Endothelial cell of umbilical vein (primary cell): ENCODE measurements at regions not wholly inside any gene's neighbourhood (a gene's known extent, or its start where the extent isn't known, plus 50 kb on each side); places are given as distances from the start of the nearest gene placed in this dataset.

ENCODE experiments used
- BruUV-seq: library from RNA; stranded (reverse); fragments of 400-500 nt; replicated peaks from 2 replicates; lab custom pipeline; 2021; lab: Mats Ljungman, UMichigan
- CTCF ChIA-PET: fragments of 300-600, 350-600 bp; sonication (Branson Sonifier 250); formaldehyde crosslinking; loops from one replicate; lab custom pipeline; 2021; ENCODE audit warnings: antibody characterized with exemption, inconsistent platforms; lab: Charles Lee
- POLR2A ChIA-PET: fragments of 300-600, 350-600 bp; sonication (Branson Sonifier 250); formaldehyde crosslinking; loops from one replicate; lab custom pipeline; 2021; ENCODE audit warnings: antibody characterized with exemption, inconsistent platforms; lab: Charles Lee
- DNase-seq: peaks from one replicate; pipeline ENCODE4 v3.0.0-alpha.2; 2011; ENCODE audit warnings: low read depth, low spot score
- FAIRE-seq: peaks from 2 replicates; lab custom pipeline; 2011; peaks lifted over from hg19 to GRCh38; lab: Jason Lieb, UNC
- H2AFZ ChIP-seq: 2 replicates; pipeline ENCODE4 v1.6.0; 2012; ENCODE audit warnings: low read depth, low read length, control low read depth, inconsistent platforms
- H3K27ac ChIP-seq: 2 replicates; pipeline ENCODE4 v1.5.1; 2011; ENCODE audit warnings: low read depth, mild to moderate bottlenecking, control low read depth, low read length, moderate library complexity; ENCODE audit not compliant: insufficient read depth
- H3K27me3 ChIP-seq, 2 experiments: 2 replicates each; pipeline versions ENCODE4 v1.6.0 to v1.6.1; 2011; ENCODE audit warnings: low read length in 2 of 2, mixed read lengths in 1 of 2; ENCODE audit not compliant: control insufficient read depth in 2 of 2, insufficient read depth in 2 of 2
- H3K36me3 ChIP-seq, 2 experiments: 2 replicates in 1 of 2; 3 replicates in 1 of 2; pipeline ENCODE4 v1.5.1; 2011; ENCODE audit warnings: low read length in 2 of 2, mild to moderate bottlenecking in 1 of 2, moderate library complexity in 1 of 2; ENCODE audit not compliant: control insufficient read depth in 2 of 2, insufficient read depth in 2 of 2; ENCODE audit errors: extremely low read depth in 1 of 2
- H3K4me1 ChIP-seq: 3 replicates; pipeline ENCODE4 v1.5.1; 2011; ENCODE audit warnings: mild to moderate bottlenecking, low read length; ENCODE audit not compliant: control insufficient read depth, insufficient read depth; ENCODE audit errors: extremely low read depth
- H3K4me2 ChIP-seq: 2 replicates; pipeline ENCODE4 v1.6.1; 2011; ENCODE audit warnings: low read length, control low read depth, mixed read lengths; ENCODE audit not compliant: insufficient read depth
- H3K4me3 ChIP-seq, 3 experiments: fragments of 200-600 bp in 1 of 3; sonication (generic), shearing (Covaris generic) in 1 of 3; replicated peaks in 1 of 3; 2 replicates each; pipeline ENCODE4 v1.5.1; 2011 to 2016; ENCODE audit warnings: control low read depth in 3 of 3, low read length in 3 of 3, mild to moderate bottlenecking in 2 of 3, inconsistent platforms in 1 of 3, low read depth in 1 of 3, moderate library complexity in 1 of 3; ENCODE audit not compliant: insufficient read depth in 1 of 3
- H3K79me2 ChIP-seq: 2 replicates; pipeline ENCODE4 v1.6.0; 2012; ENCODE audit warnings: low read length, inconsistent platforms; ENCODE audit not compliant: control insufficient read depth, insufficient read depth
- H3K9ac ChIP-seq: replicated peaks from 2 replicates; pipeline ENCODE3; 2011; ENCODE audit warnings: low read length, control low read depth; ENCODE audit not compliant: insufficient read depth; ENCODE audit errors: extremely low read depth
- H3K9me1 ChIP-seq: replicated peaks from 3 replicates; pipeline ENCODE4 v1.6.0; 2011; ENCODE audit warnings: mild to moderate bottlenecking, low read length; ENCODE audit not compliant: control insufficient read depth, insufficient read depth; ENCODE audit errors: extremely low read depth
- H3K9me3 ChIP-seq: replicated peaks from 2 replicates; pipeline ENCODE4 v1.5.1; 2012; ENCODE audit warnings: low read length, inconsistent platforms; ENCODE audit not compliant: control insufficient read depth, insufficient read depth
- H4K20me1 ChIP-seq: replicated peaks from 2 replicates; pipeline ENCODE3; 2011; ENCODE audit warnings: mild to moderate bottlenecking, low read length; ENCODE audit not compliant: control insufficient read depth, insufficient read depth; ENCODE audit errors: extremely low read depth
- CTCF ChIP-seq, 2 donors: IDR thresholded peaks; 1 replicate in 1 of 2; 2 replicates in 1 of 2; pipeline ENCODE4 v1.5.1; 2011; ENCODE audit warnings: low read length in 2 of 2, mild to moderate bottlenecking in 2 of 2, moderate library complexity in 2 of 2, control low read depth in 1 of 2, inconsistent platforms in 1 of 2, low read depth in 1 of 2; ENCODE audit not compliant: insufficient read depth in 1 of 2; ENCODE audit errors: extremely low read depth in 1 of 2
- EZH2 ChIP-seq: IDR thresholded peaks from 2 replicates; pipeline ENCODE4 v1.6.1; 2012; ENCODE audit warnings: borderline replicate concordance, low read depth, mild to moderate bottlenecking, moderate library complexity, low read length, inconsistent platforms; ENCODE audit not compliant: severe bottlenecking
- FOS ChIP-seq: IDR thresholded peaks from 2 replicates; pipeline ENCODE4 v1.6.1; 2011; ENCODE audit warnings: mild to moderate bottlenecking, low read length, moderate library complexity, borderline replicate concordance; ENCODE audit not compliant: insufficient read depth
- GATA2 ChIP-seq: IDR thresholded peaks from 2 replicates; pipeline ENCODE4 v1.7.0; 2011; ENCODE audit warnings: low read depth, mild to moderate bottlenecking, moderate library complexity, mixed read lengths, low read length; ENCODE audit not compliant: insufficient read length, insufficient read depth
- JUN ChIP-seq: IDR thresholded peaks from 2 replicates; pipeline ENCODE4 v1.6.1; 2011; ENCODE audit warnings: borderline replicate concordance, low read depth; ENCODE audit not compliant: insufficient read length, insufficient read depth
- MAX ChIP-seq: IDR thresholded peaks from 2 replicates; pipeline ENCODE4 v1.6.1; 2011; ENCODE audit not compliant: insufficient read depth, insufficient read length
- MYC ChIP-seq: IDR thresholded peaks from one replicate; pipeline ENCODE4 v1.6.1; 2011; ENCODE audit warnings: mild to moderate bottlenecking, low read depth, low read length
- POLR2A ChIP-seq: IDR thresholded peaks from 2 replicates; pipeline ENCODE4 v1.6.1; 2012; ENCODE audit warnings: low read depth, mild to moderate bottlenecking, control low read depth, low read length
- POLR2AphosphoS5 ChIP-seq: IDR thresholded peaks from 2 replicates; pipeline ENCODE4 v1.6.1; 2012; ENCODE audit warnings: low read depth, mild to moderate bottlenecking, control low read depth, low read length, moderate library complexity; ENCODE audit not compliant: insufficient read depth
- dilution Hi-C: fragments of 300-500 bp; cut with MboI; formaldehyde crosslinking; loops from one replicate; pipeline ENCODE4 v1.15.0; 2019; ENCODE audit warnings: low sequenced_read_pairs; ENCODE audit not compliant: extremely low pct_ligation_motif_present
- intact Hi-C: fragments of 100-400 bp; cut with micrococcal nuclease; formaldehyde crosslinking; loops from one replicate; pipeline ENCODE4 v1.10.0; 2022

- no peaks in the 10 kb centered on the region for H3K4me1 ChIP-seq
- no peaks in the 10 kb centered on the region for H3K27me3 ChIP-seq
- no peaks in the 10 kb centered on the region for H3K9me1 ChIP-seq
- no peak overlapping the region for H2AFZ ChIP-seq
- ChIA-PET POLR2A (no interaction called here), CTCF (no interaction called here)
- FAIRE-seq (no peak), DNase-seq (no peak)
- no TSS peak for BruUV-seq
- dilution Hi-C loops (no loop called here), intact Hi-C loops (no loop called here)
- no peak overlapping the region for H3K9ac ChIP-seq
- H3K27ac ChIP-seq = no peak overlapping the region
- H3K79me2 ChIP-seq = no peaks in the 10 kb centered on the region
- no peaks in the 10 kb centered on the region for H3K36me3 ChIP-seq
- no peaks in the 10 kb centered on the region for H4K20me1 ChIP-seq
- H3K4me2 ChIP-seq = no peak overlapping the region
- H3K4me3 ChIP-seq = no peak overlapping the region
- TF ChIP-seq GATA2 (no peak), MAX (no peak), FOS (no peak), POLR2AphosphoS5 (no peak), CTCF (IDR thresholded peaks at IDR 0.05; ENCODE audit: extremely low read depth in 1 of 2, insufficient read depth in 1 of 2, low read depth in 1 of 2, low read length in 2 of 2) (no peak), JUN (no peak), EZH2 (no peak), POLR2A (no peak), MYC (no peak)
- no peaks in the 10 kb centered on the region for H3K9me3 ChIP-seq
Observed at GRCh38 chr5:79875230-79875629, 115.8 kb downstream of the MTX3 start.
